Activated CD8-positive, alpha-beta memory T cell treated with anti-CD3 and anti-CD28 coated beads for 36 hours (primary cell): ENCODE measurements at regions not wholly inside any gene's neighbourhood (a gene's known extent, or its start where the extent isn't known, plus 50 kb on each side); places are given as distances from the start of the nearest gene placed in this dataset.

Source experiments
- CTCF ChIA-PET: fragments of 350-600 bp; sonication (Branson Sonifier 250); formaldehyde crosslinking; loops from one replicate; lab custom pipeline; 2021; ENCODE audit warnings: antibody characterized with exemption; lab: Charles Lee
- POLR2A ChIA-PET: fragments of 350-600 bp; sonication (Branson Sonifier 250); formaldehyde crosslinking; loops from one replicate; lab custom pipeline; 2021; ENCODE audit warnings: antibody characterized with exemption; lab: Charles Lee

GRCh38 chr6:40947876-40948526 lies 91.0 kb downstream of the UNC5CL start:
- ChIA-PET CTCF (interaction anchor here (0.6 kb wide), 1 partner anchor 1638 kb away, joined by 3 read pairs; no protein-coding TSS in a partner anchor), POLR2A (no interaction called here)

DNA sequence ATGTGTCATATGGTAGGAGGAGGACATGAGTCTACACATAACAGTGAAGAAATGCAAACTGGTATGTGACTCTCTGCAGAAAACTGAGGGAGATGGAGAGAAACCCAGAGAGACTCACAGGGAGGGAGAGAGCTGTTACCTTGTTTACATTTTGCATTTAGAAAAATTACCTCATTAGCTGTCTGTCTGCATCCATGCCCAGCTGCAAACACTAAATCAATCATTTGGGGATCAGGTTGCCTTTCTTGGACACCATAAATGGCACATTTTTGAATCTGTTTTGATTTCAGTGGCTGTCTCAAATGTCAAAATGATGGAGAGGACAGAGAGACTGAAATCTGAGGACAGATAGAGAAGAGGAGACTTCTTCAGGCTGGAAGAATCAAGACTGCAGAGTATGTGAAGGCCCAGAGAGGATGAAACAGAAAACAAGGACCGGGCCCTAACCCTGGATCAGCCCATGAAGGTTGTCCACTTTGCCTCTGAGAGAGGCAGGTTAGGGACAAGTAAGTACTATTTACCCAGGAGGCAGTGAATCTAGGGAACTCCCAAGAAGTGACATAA lies 92.2 kb downstream of the UNC5CL start:
- CTCF ChIA-PET: no interaction called here
- POLR2A ChIA-PET: no interaction called here

DNA sequence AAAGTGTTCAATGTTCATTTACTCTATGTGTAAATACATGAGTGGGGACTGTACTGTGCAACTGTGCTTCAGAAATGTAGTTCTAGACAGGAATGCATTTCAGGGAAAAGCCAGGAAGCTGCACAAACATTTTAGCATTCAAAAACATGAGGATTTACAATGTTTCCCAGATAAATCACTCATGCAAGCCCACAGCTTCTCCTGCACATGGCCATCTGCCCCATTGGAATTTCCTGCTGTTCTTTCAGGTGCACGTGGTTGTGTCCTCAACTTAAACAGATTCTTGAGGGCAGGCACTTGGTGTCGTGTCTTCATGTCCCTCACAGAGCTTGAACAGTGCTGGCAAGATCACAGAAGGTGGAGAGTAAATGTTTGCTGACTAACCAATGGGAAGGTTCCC lies 101.5 kb downstream of the UNC5CL start:
- CTCF ChIA-PET: no interaction called here

DNA sequence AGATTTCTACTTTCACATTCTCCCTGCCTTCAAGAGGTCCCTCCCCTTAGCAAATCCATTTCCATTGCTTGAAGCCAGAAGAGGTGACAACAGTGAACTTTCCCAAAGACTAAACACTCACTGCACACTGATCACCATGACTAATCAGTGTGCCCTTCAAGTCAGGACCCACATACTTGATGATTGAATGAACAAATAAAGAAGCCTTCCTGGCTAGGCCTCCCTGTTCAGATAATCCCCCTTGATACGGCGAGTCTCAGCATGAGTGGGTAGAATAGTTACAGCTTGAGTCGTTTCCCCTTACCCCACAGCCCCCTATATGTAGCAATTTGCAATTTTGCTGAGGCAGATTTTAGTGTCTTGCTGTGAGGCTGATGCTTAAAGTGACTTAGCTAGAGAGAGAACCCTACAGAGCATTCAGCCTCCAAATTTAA lies 102.2 kb downstream of the UNC5CL start:
- ChIA-PET CTCF (no interaction called here), POLR2A (no interaction called here)

More for the DNA sequence above, 101.5 kb downstream of the UNC5CL start:
- POLR2A ChIA-PET: no interaction called here

- POLR2A ChIA-PET: interaction anchor here (0.6 kb wide), 1 partner anchor 193 kb away, joined by 3 read pairs; no protein-coding TSS in a partner anchor
- CTCF ChIA-PET: no interaction called here
Observed at GRCh38 chr6:40933864-40934263, 105.2 kb downstream of the UNC5CL start.

GRCh38 chr6:40932953-40933352 lies 106.1 kb downstream of the UNC5CL start:
- POLR2A ChIA-PET: no interaction called here
- CTCF ChIA-PET: no interaction called here

DNA sequence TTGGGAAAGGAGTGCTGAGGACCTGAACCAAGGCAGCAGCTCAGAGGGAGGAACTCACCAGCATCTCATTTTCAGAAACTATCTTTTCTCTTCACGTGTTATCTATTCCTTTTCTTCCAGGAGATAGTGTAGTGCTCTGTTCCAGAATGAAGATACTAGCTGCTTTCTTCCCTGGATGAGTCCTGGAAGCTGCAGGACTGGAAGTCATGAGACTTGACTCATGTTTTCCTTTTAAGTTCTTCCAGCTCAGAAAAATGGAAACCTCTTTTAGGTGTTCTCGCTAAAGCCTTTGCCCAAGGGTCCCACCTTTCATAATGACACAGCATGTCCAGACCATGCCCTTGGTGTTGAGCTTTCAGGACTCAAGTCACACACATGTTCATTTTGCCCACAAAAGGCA lies 106.7 kb downstream of the UNC5CL start:
- CTCF ChIA-PET: no interaction called here
- POLR2A ChIA-PET: no interaction called here

DNA sequence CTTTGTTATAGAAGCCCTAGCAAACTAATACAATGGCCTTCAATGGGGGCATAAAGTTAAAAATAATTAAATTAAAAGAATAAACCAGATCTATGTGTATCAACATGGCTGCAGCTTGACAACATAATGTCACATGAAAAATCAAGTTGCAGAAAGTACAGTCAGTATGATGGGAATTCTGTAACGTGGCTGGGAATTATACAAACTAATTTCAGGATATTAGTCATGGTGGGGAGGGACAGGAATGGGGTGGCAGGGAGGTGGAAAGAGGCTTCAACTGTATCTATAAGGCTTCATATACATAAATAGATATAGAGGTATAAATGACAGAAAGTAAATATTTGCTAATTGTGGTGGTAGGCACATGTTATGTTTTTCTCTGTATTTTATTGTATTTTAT lies 107.1 kb downstream of the UNC5CL start:
- CTCF ChIA-PET: no interaction called here
- POLR2A ChIA-PET: no interaction called here

- ChIA-PET CTCF (no interaction called here), POLR2A (no interaction called here)
Observed at GRCh38 chr6:40930555-40930954, 108.5 kb downstream of the UNC5CL start.

- ChIA-PET POLR2A (no interaction called here), CTCF (no interaction called here)
Observed at GRCh38 chr6:40930045-40930444, 109.0 kb downstream of the UNC5CL start.

GRCh38 chr6:40929176-40929575 lies 109.8 kb downstream of the UNC5CL start:
- ChIA-PET CTCF (no interaction called here), POLR2A (no interaction called here)

DNA sequence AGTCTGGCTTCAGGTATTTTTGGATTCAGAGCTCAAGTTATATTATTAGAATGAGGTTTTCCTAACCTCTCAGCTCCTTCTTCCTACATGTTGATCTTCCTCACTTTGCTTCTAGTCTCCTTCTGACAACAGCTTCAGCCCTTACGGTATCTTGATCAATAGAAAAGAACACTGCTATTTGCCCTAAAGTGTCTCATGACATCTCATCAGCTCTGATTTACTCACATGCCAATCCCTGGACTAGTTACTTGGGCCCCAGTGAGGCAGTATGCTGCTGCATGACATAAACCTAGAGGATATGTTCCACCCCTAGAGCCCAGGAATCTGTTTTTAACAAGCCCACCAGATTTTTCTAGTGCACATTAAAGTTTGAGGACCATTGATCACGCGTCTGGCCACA lies 110.3 kb downstream of the UNC5CL start:
- ChIA-PET CTCF (no interaction called here), POLR2A (no interaction called here)

- CTCF ChIA-PET: no interaction called here
- POLR2A ChIA-PET: no interaction called here
Observed at GRCh38 chr6:40928307-40928706, 110.7 kb downstream of the UNC5CL start.

DNA sequence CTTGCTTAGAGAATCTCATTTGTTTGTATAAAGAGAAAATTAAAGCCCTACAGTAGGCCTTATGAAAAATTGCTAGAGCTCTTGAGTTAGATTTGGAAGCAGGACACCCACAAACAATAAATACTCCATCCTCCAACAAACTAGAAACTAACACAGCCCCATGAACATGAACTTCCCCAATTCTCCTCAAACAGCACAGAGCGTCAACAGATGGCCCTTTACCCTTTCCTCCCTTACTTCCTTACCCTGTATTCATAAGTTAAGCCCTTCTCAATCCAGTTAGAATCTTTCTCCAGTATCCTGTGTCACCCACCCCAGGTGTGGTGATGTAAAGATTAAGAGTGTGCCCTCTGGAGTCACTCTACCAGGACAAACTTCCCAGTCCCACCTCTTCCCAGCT lies 113.7 kb downstream of the UNC5CL start:
- POLR2A ChIA-PET: no interaction called here
- CTCF ChIA-PET: interaction anchor here (0.6 kb wide), 1 partner anchor 1996 kb away, joined by 4 read pairs; no protein-coding TSS in a partner anchor

DNA sequence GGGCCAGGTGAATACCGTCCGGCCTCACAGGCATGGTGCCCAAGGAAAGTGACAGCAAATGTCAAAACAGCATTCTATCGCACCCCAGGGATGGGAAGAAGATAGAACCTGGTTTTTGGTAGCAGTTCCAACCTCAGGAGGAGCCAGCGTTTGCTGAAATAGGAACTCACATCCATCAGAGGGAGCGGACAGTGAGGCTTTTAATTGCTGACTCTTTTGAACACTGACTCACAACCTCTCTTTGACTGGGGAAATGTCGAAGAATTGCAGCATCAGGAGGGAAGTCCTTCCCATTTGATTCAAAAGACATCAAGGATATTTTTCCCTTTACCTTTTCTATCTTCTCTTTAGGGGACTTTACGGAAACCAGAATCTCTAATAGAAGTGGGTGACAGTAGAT lies 114.2 kb downstream of the UNC5CL start:
- CTCF ChIA-PET: no interaction called here
- POLR2A ChIA-PET: no interaction called here

GRCh38 chr6:40923880-40924279 lies 115.1 kb downstream of the UNC5CL start:
- ChIA-PET POLR2A (no interaction called here), CTCF (no interaction called here)

GRCh38 chr6:40923326-40923725 lies 115.7 kb downstream of the UNC5CL start:
- POLR2A ChIA-PET: no interaction called here

DNA sequence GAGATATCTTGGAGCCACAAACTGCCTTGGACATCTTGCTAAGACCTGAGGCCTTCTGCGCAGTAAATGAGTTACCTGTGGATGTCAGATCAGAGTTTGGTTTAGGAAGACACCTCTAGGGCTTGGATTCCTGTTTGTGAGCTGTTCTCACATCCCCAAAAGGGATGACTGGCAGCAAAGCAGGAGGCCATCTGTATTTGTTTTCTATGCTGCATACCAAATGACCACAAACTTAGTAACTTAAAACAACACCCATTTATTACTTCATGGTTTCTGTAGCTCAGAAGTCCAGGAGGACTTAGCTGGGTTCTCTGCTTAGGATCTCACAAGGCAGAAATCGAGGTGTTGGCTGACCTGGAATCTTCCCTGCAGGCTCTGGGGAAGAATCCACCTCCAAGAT lies 116.7 kb downstream of the UNC5CL start:
- POLR2A ChIA-PET: no interaction called here
- CTCF ChIA-PET: interaction anchor here (0.9 kb wide), 1 partner anchor 16 kb away, joined by 3 read pairs; no protein-coding TSS in a partner anchor

More at GRCh38 chr6:40923326-40923725, 115.7 kb downstream of the UNC5CL start:
- CTCF ChIA-PET: no interaction called here

- POLR2A ChIA-PET: no interaction called here
- CTCF ChIA-PET: interaction anchor here (0.7 kb wide), 1 partner anchor 31 kb away, joined by 3 read pairs; no protein-coding TSS in a partner anchor
Observed at GRCh38 chr6:40918040-40918651, 120.9 kb downstream of the UNC5CL start.

GRCh38 chr6:40917603-40918002 lies 121.4 kb downstream of the UNC5CL start:
- POLR2A ChIA-PET: no interaction called here
- CTCF ChIA-PET: no interaction called here

- CTCF ChIA-PET: no interaction called here
- POLR2A ChIA-PET: no interaction called here
Observed at GRCh38 chr6:40916845-40917244, 122.2 kb downstream of the UNC5CL start.
